ENCODE measurements at regions not wholly inside any gene's neighbourhood (a gene's known extent, or its start where the extent isn't known, plus 50 kb on each side); places are given as distances from the start of the nearest gene placed in this dataset.

DNA sequence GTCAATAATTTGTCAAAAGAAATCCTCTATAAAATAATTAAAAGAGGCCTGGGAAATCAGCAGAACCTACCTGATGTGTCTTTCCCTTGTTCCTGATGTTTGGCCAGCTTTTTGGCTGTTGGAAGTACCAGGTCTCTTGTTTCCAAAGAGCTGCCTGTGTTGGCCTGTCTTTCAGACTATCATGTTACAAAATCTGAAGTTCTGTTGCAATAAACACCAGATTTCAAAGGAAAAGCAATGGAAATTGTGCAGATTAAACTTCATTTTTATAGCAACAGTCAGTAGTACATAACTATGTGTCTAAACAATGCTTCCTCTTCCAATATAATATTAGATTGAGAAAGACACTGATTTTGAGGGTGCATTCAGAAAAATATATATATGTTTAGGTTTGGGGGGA, 647.2 kb upstream of the CXADR start:
- no peaks in the 10 kb centered on the region for H3K4me1 ChIP-seq
- no peaks in the 10 kb centered on the region for H3K9me3 ChIP-seq
- H3K4me3 ChIP-seq = no peak overlapping the region
- no peak for DNase-seq (ENCODE audit: low spot score in 2 of 2)
- no peaks in the 10 kb centered on the region for H3K27me3 ChIP-seq
- no peaks in the 10 kb centered on the region for H3K36me3 ChIP-seq
- TF ChIP-seq, protein P1, sequence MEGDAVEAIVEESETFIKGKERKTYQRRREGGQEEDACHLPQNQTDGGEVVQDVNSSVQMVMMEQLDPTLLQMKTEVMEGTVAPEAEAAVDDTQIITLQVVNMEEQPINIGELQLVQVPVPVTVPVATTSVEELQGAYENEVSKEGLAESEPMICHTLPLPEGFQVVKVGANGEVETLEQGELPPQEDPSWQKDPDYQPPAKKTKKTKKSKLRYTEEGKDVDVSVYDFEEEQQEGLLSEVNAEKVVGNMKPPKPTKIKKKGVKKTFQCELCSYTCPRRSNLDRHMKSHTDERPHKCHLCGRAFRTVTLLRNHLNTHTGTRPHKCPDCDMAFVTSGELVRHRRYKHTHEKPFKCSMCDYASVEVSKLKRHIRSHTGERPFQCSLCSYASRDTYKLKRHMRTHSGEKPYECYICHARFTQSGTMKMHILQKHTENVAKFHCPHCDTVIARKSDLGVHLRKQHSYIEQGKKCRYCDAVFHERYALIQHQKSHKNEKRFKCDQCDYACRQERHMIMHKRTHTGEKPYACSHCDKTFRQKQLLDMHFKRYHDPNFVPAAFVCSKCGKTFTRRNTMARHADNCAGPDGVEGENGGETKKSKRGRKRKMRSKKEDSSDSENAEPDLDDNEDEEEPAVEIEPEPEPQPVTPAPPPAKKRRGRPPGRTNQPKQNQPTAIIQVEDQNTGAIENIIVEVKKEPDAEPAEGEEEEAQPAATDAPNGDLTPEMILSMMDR (IDR thresholded peaks at IDR 0.05) = no peak
- no peak for TF ChIP-seq POLR2A (IDR thresholded peaks at IDR 0.05)
- no peak for TF ChIP-seq POLR2AphosphoS5 (IDR thresholded peaks at IDR 0.05)
- no peak for TF ChIP-seq EP300 (IDR thresholded peaks at IDR 0.05)
- no peak overlapping the region for H3K27ac ChIP-seq

DNA sequence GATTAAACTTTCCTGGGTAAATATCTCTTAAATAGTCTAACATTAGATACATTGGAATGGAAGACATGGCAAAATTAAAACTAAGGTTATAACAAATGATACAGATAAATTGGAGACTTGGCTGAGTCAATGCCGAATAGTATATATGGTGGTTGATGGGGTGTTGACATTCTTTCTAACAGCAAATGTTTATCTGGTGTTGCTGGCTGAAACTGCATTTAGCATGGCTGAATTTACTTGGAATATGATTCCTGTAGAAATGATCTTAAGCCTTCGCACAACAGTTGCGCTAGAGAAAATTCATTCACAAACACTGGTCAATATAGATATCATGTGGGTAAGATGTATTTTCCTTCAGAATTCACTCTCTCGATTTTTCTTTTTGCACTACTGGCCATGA, 646.0 kb upstream of the CXADR start:
- no peaks in the 10 kb centered on the region for H3K4me1 ChIP-seq
- no peak for DNase-seq (ENCODE audit: low spot score in 2 of 2)
- H3K36me3 ChIP-seq = no peaks in the 10 kb centered on the region
- TF ChIP-seq POLR2AphosphoS5 (IDR thresholded peaks at IDR 0.05) (no peak), POLR2A (IDR thresholded peaks at IDR 0.05) (no peak), EP300 (IDR thresholded peaks at IDR 0.05) (no peak)
- TF ChIP-seq, protein P1 (IDR thresholded peaks at IDR 0.05) = no peak
- no peaks in the 10 kb centered on the region for H3K9me3 ChIP-seq
- H3K27ac ChIP-seq = no peak overlapping the region
- no peak overlapping the region for H3K4me3 ChIP-seq
- 93% methylated on average over 4 of the region's 4 CpGs for WGBS
- H3K27me3 ChIP-seq = no peaks in the 10 kb centered on the region

GRCh38 chr21:16870103-16870502, 642.7 kb upstream of the CXADR start:
- no peak for TF ChIP-seq EP300 (IDR thresholded peaks at IDR 0.05)
- no peak for TF ChIP-seq POLR2AphosphoS5 (IDR thresholded peaks at IDR 0.05)
- TF ChIP-seq, protein P1 (IDR thresholded peaks at IDR 0.05) = no peak
- TF ChIP-seq POLR2A (IDR thresholded peaks at IDR 0.05) = no peak
- no peaks in the 10 kb centered on the region for H3K27me3 ChIP-seq
- H3K4me1 ChIP-seq = no peaks in the 10 kb centered on the region
- 94% methylated on average over 1 of the region's 1 CpG for WGBS
- H3K4me3 ChIP-seq = no peak overlapping the region
- H3K9me3 ChIP-seq = no peaks in the 10 kb centered on the region
- H3K27ac ChIP-seq = no peak overlapping the region
- no peak for DNase-seq (ENCODE audit: low spot score in 2 of 2)
- H3K36me3 ChIP-seq = no peaks in the 10 kb centered on the region

DNA sequence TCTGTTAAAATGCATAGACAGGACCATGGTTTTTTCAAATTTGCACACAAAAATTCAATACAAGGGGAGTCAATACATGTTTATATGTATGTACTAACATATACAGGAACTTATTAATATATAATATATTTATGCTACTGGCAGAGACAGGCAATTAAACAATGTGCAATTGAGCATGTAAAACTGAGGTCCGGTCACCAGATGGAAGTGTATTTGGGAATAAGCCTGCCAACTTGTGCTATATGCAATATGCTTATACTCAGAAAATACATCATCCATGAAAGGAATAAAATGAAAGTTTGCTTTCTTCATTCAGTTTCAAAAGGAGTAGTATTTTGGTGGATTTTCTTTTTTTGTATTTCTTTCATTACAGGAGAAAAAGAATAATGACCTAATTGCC, 640.2 kb upstream of the CXADR start:
- WGBS = 94% methylated on average over 1 of the region's 1 CpG
- DNase-seq (ENCODE audit: low spot score in 2 of 2) = no peak
- H3K27ac ChIP-seq = no peak overlapping the region

GRCh38 chr21:16873176-16873575, 639.7 kb upstream of the CXADR start:
- TF ChIP-seq, protein P1 (IDR thresholded peaks at IDR 0.05) = no peak
- TF ChIP-seq POLR2A (IDR thresholded peaks at IDR 0.05) (no peak), POLR2AphosphoS5 (IDR thresholded peaks at IDR 0.05) (no peak), EP300 (IDR thresholded peaks at IDR 0.05) (no peak)
- WGBS = 89% methylated on average over 2 of the region's 2 CpGs
- no peaks in the 10 kb centered on the region for H3K27me3 ChIP-seq

More for the DNA sequence above, 640.2 kb upstream of the CXADR start:
- no peaks in the 10 kb centered on the region for H3K36me3 ChIP-seq
- no peaks in the 10 kb centered on the region for H3K27me3 ChIP-seq
- no peaks in the 10 kb centered on the region for H3K9me3 ChIP-seq
- no peak overlapping the region for H3K4me3 ChIP-seq
- no peaks in the 10 kb centered on the region for H3K4me1 ChIP-seq
- TF ChIP-seq POLR2AphosphoS5 (IDR thresholded peaks at IDR 0.05) (no peak), EP300 (IDR thresholded peaks at IDR 0.05) (no peak), POLR2A (IDR thresholded peaks at IDR 0.05) (no peak)
- TF ChIP-seq, protein P1 (IDR thresholded peaks at IDR 0.05) = no peak

More at GRCh38 chr21:16873176-16873575, 639.7 kb upstream of the CXADR start:
- DNase-seq (ENCODE audit: low spot score in 2 of 2) = no peak
- Histone ChIP-seq H3K9me3 (no peaks in the 10 kb centered on the region), H3K4me3 (no peak overlapping the region), H3K36me3 (no peaks in the 10 kb centered on the region), H3K4me1 (no peaks in the 10 kb centered on the region), H3K27ac (no peak overlapping the region)

Data from suprapubic skin (tissue), 4 donors.